HCT116 (cell line): ENCODE measurements at regions not wholly inside any gene's neighbourhood (a gene's known extent, or its start where the extent isn't known, plus 50 kb on each side); places are given as distances from the start of the nearest gene placed in this dataset.

Experiments used
- ATAC-seq: fragments of 200-7000 bp; cut with Tn5 transposase; 2 replicates; pipeline ENCODE4 v1.9.1; 2020; ENCODE audit warnings: mild to moderate bottlenecking, moderate library complexity
- BruUV-seq: library from RNA; stranded (reverse); fragments of 400-500 nt; replicated peaks from 2 replicates; lab custom pipeline; 2021; lab: Mats Ljungman, UMichigan
- CTCF ChIA-PET: fragments of 300-600 bp; sonication (Branson Sonifier 250); formaldehyde crosslinking; loops from one replicate; lab custom pipeline; 2021; ENCODE audit warnings: antibody characterized with exemption; lab: Charles Lee
- POLR2A ChIA-PET: fragments of 300-600, 350-600 bp; sonication (Branson Sonifier 250); formaldehyde crosslinking; loops from one replicate; lab custom pipeline; 2021; ENCODE audit warnings: antibody characterized with exemption; lab: Charles Lee
- RAD21 ChIA-PET, 2 experiments: fragments of 300-600 bp; sonication (Branson Sonifier 250); formaldehyde crosslinking; loops; one replicate each; lab custom pipeline; 2023; ENCODE audit warnings: low total read pairs in 2 of 2; ENCODE audit not compliant: uncharacterized antibody in 2 of 2, unreplicated experiment in 2 of 2, low non-redundant PET in 1 of 2; lab: Charles Lee
- DNase-seq: peaks from one replicate; pipeline ENCODE4 v3.0.0-alpha.2; 2010; ENCODE audit warnings: low read depth, low spot score
- H2AFZ ChIP-seq: fragments of 200-600 bp; shearing (Covaris generic), sonication (generic); 2 replicates; pipeline ENCODE4 v1.6.1; 2017; ENCODE audit warnings: low read depth, mixed run types, mixed read lengths, antibody characterized with exemption, low read length; ENCODE audit not compliant: poor library complexity, severe bottlenecking
- H3K27ac ChIP-seq: 2 replicates; pipeline ENCODE4 v1.5.1; 2012; ENCODE audit warnings: low read depth, low read length
- H3K27me3 ChIP-seq: fragments of 200-600 bp; sonication (generic); 2 replicates; pipeline ENCODE4 v1.6.1; 2016; ENCODE audit warnings: mixed run types, low read length, mixed read lengths; ENCODE audit not compliant: insufficient read depth
- H3K36me3 ChIP-seq, 2 experiments: fragments of 200-500 bp in 1 of 2; fragments of 200-600 bp in 1 of 2; sonication (Bioruptor generic) in 1 of 2; sonication (generic) in 1 of 2; 2 replicates each; pipeline versions ENCODE4 v1.5.1 to v1.6.1; 2014 to 2016; ENCODE audit warnings: low read length in 2 of 2, inconsistent platforms in 1 of 2, mixed read lengths in 1 of 2, mixed run types in 1 of 2; ENCODE audit not compliant: insufficient read depth in 2 of 2, control insufficient read depth in 1 of 2
- H3K4me1 ChIP-seq, 2 experiments: fragments of 200-600 bp in 1 of 2; sonication (generic) in 1 of 2; 2 replicates each; pipeline versions ENCODE4 v1.5.1 to v1.6.1; 2012 to 2017; ENCODE audit warnings: low read length in 2 of 2, inconsistent platforms in 1 of 2, mild to moderate bottlenecking in 1 of 2, mixed read lengths in 1 of 2, mixed run types in 1 of 2, moderate library complexity in 1 of 2; ENCODE audit not compliant: insufficient read depth in 2 of 2, control insufficient read depth in 1 of 2
- H3K4me2 ChIP-seq: fragments of 200-600 bp; sonication (generic); 2 replicates; pipeline ENCODE4 v1.6.1; 2017; ENCODE audit warnings: mixed run types, low read length, mixed read lengths
- H3K4me3 ChIP-seq, 2 experiments: fragments of 200-600 bp in 1 of 2; sonication (generic) in 1 of 2; replicated peaks in 1 of 2; 2 replicates each; pipeline ENCODE4 v1.5.1; 2011 to 2016; ENCODE audit warnings: low read length in 2 of 2, control low read depth in 1 of 2, low read depth in 1 of 2, mild to moderate bottlenecking in 1 of 2, mixed read lengths in 1 of 2, mixed run types in 1 of 2
- H3K79me2 ChIP-seq: fragments of 200-600 bp; sonication (generic); 2 replicates; pipeline ENCODE4 v1.6.1; 2017; ENCODE audit warnings: mild to moderate bottlenecking, mixed run types, low read length, moderate library complexity, mixed read lengths; ENCODE audit not compliant: insufficient read depth
- H3K9ac ChIP-seq: fragments of 200-600 bp; sonication (generic); 2 replicates; pipeline ENCODE4 v1.6.1; 2016; ENCODE audit warnings: low read length, mixed read lengths
- H3K9me2 ChIP-seq: fragments of 200-600 bp; sonication (generic), shearing (Covaris generic); 2 replicates; pipeline ENCODE4 v1.6.1; 2017; ENCODE audit warnings: mixed run types, mild to moderate bottlenecking, moderate library complexity; ENCODE audit not compliant: insufficient read depth
- H3K9me3 ChIP-seq, 2 experiments: fragments of 200-500 bp in 1 of 2; fragments of 200-600 bp in 1 of 2; sonication (Bioruptor generic) in 1 of 2; sonication (generic) in 1 of 2; 2 replicates each; pipeline ENCODE4 v1.6.1; 2014 to 2017; ENCODE audit warnings: low read length in 2 of 2, mixed read lengths in 2 of 2, inconsistent platforms in 1 of 2, low read depth in 1 of 2, mild to moderate bottlenecking in 1 of 2, mixed run types in 1 of 2, moderate library complexity in 1 of 2; ENCODE audit not compliant: control insufficient read depth in 1 of 2, insufficient read depth in 1 of 2
- H4K20me1 ChIP-seq: fragments of 200-600 bp; sonication (generic), shearing (Covaris generic); 2 replicates; pipeline ENCODE4 v1.6.1; 2017; ENCODE audit warnings: mixed run types, mild to moderate bottlenecking, moderate library complexity; ENCODE audit not compliant: insufficient read depth
- CBX3 ChIP-seq: IDR thresholded peaks from 2 replicates; pipeline ENCODE4 v1.6.1; 2012; ENCODE audit warnings: low read depth
- EGR1 ChIP-seq: IDR thresholded peaks from 2 replicates; pipeline ENCODE4 v1.6.1; 2012; ENCODE audit warnings: low read depth
- ELF1 ChIP-seq: IDR thresholded peaks from 2 replicates; pipeline ENCODE4 v1.6.1; 2012; ENCODE audit warnings: low read depth, borderline replicate concordance
- FOSL1 ChIP-seq: IDR thresholded peaks from 2 replicates; pipeline ENCODE4 v1.6.1; 2012; ENCODE audit warnings: low read depth
- JUND ChIP-seq: IDR thresholded peaks from 2 replicates; pipeline ENCODE4 v1.6.1; 2012
- POLR2A ChIP-seq: IDR thresholded peaks from 2 replicates; pipeline ENCODE4 v1.7.0; 2011; ENCODE audit warnings: borderline replicate concordance; ENCODE audit not compliant: insufficient read depth, insufficient read length; ENCODE audit errors: extremely low read depth
- RAD21 ChIP-seq: IDR thresholded peaks from 2 replicates; pipeline ENCODE4 v1.6.1; 2012; ENCODE audit warnings: low read depth, mild to moderate bottlenecking
- SIN3A ChIP-seq: IDR thresholded peaks from 2 replicates; pipeline ENCODE4 v1.6.1; 2012; ENCODE audit warnings: low read depth
- SP1 ChIP-seq: IDR thresholded peaks from 2 replicates; pipeline ENCODE4 v1.6.1; 2012; ENCODE audit warnings: low read depth
- SRF ChIP-seq: IDR thresholded peaks from 2 replicates; pipeline ENCODE4 v1.6.1; 2012; ENCODE audit warnings: low read depth
- TCF7L2 ChIP-seq: IDR thresholded peaks from 2 replicates; pipeline ENCODE4 v1.7.0; 2011; ENCODE audit warnings: borderline replicate concordance, inconsistent platforms; ENCODE audit not compliant: insufficient read depth, insufficient read length; ENCODE audit errors: extremely low read depth
- ZNF274 ChIP-seq: fragments of 200-500 bp; sonication (Bioruptor generic); IDR thresholded peaks from 2 replicates; pipeline ENCODE4 v1.6.1; 2014; ENCODE audit warnings: mild to moderate bottlenecking, low read depth, low read length, inconsistent platforms
- intact Hi-C: fragments of 100-400 bp; cut with micrococcal nuclease; formaldehyde crosslinking; loops from 2 replicates; pipeline ENCODE4 v1.10.0; 2022
- TF ChIP-seq, protein P1 (sequence below): IDR thresholded peaks from 2 replicates; pipeline ENCODE4 v1.6.1; 2012; ENCODE audit warnings: low read depth
- TF ChIP-seq, protein P2 (sequence below), 3 experiments: fragments of 200-600 bp in 1 of 3; sonication (generic) in 1 of 3; IDR thresholded peaks in 2 of 3; conservative IDR thresholded peaks in 1 of 3; 2 replicates each; pipeline ENCODE4 v1.5.1; 2012 to 2017; ENCODE audit warnings: low read depth in 2 of 3, low read length in 2 of 3, antibody characterized with exemption in 1 of 3, borderline replicate concordance in 1 of 3, control low read depth in 1 of 3, mild to moderate bottlenecking in 1 of 3, mixed read lengths in 1 of 3, mixed run types in 1 of 3, moderate library complexity in 1 of 3; ENCODE audit not compliant: insufficient read depth in 1 of 3
- TF ChIP-seq, protein P3 (sequence below): IDR thresholded peaks from 2 replicates; pipeline ENCODE4 v1.6.1; 2011; ENCODE audit warnings: mild to moderate bottlenecking, low read length, moderate library complexity; ENCODE audit not compliant: insufficient replicate concordance; ENCODE audit errors: extremely low read depth

DNA sequence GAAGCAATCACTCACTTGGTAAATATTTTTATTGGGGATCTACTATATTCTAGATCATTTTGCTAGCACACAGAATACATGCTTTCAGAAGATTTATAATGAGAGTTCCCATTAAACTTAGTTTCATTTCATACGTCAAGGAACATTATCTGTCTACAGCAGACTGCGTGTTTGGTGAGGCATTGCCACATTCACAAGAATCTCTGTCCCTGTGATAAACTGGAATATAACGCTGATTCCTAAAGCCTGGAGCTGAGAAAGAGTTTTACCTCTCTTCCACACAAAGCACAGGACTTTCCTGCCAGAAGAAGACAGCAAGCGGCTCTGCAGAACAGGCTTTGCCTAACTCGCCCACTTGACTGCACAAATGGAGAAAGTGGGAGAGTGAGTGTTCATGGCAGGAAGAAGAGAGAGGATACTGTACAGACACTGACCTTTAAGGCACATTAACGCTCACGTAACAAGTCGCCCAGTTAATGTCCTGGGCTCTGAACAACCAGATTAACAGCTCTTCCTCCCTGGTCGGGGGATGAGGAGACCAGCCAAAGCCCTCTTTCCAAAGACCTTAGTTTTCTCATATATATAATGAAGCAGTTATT lies 356.2 kb downstream of the GPD2 start (continued):
- TF ChIP-seq, protein P1, sequence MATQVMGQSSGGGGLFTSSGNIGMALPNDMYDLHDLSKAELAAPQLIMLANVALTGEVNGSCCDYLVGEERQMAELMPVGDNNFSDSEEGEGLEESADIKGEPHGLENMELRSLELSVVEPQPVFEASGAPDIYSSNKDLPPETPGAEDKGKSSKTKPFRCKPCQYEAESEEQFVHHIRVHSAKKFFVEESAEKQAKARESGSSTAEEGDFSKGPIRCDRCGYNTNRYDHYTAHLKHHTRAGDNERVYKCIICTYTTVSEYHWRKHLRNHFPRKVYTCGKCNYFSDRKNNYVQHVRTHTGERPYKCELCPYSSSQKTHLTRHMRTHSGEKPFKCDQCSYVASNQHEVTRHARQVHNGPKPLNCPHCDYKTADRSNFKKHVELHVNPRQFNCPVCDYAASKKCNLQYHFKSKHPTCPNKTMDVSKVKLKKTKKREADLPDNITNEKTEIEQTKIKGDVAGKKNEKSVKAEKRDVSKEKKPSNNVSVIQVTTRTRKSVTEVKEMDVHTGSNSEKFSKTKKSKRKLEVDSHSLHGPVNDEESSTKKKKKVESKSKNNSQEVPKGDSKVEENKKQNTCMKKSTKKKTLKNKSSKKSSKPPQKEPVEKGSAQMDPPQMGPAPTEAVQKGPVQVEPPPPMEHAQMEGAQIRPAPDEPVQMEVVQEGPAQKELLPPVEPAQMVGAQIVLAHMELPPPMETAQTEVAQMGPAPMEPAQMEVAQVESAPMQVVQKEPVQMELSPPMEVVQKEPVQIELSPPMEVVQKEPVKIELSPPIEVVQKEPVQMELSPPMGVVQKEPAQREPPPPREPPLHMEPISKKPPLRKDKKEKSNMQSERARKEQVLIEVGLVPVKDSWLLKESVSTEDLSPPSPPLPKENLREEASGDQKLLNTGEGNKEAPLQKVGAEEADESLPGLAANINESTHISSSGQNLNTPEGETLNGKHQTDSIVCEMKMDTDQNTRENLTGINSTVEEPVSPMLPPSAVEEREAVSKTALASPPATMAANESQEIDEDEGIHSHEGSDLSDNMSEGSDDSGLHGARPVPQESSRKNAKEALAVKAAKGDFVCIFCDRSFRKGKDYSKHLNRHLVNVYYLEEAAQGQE, result no peak
- TF ChIP-seq SRF, result no peak
- no peak for TF ChIP-seq CBX3
- no peak for TF ChIP-seq FOSL1
- TF ChIP-seq, protein P2, sequence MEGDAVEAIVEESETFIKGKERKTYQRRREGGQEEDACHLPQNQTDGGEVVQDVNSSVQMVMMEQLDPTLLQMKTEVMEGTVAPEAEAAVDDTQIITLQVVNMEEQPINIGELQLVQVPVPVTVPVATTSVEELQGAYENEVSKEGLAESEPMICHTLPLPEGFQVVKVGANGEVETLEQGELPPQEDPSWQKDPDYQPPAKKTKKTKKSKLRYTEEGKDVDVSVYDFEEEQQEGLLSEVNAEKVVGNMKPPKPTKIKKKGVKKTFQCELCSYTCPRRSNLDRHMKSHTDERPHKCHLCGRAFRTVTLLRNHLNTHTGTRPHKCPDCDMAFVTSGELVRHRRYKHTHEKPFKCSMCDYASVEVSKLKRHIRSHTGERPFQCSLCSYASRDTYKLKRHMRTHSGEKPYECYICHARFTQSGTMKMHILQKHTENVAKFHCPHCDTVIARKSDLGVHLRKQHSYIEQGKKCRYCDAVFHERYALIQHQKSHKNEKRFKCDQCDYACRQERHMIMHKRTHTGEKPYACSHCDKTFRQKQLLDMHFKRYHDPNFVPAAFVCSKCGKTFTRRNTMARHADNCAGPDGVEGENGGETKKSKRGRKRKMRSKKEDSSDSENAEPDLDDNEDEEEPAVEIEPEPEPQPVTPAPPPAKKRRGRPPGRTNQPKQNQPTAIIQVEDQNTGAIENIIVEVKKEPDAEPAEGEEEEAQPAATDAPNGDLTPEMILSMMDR (IDR thresholded peaks at IDR 0.05 in 2 of 3, conservative IDR thresholded peaks at IDR 0.05 in 1 of 3; ENCODE audit: borderline replicate concordance in 1 of 3, insufficient read depth in 1 of 3, low read depth in 2 of 3, low read length in 2 of 3), result no peak

DNA sequence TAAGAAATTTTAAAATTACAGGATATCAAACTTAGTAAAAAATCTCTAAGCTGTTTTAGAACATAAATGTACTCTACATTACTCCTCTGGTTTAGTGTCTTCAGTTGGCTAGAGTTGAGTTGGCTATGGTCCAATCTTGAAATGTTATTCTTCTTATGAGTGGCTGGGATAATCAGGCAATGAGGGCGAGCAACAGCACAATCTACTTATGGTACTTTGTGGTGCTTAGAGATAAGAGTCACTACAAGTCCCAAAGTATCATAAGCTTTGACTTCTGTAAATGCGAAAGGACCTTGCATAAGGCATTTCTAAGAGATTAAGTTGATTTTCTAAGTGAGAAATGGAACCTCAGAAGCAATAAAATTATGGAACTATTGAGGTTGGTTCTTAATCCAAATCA lies 361.7 kb downstream of the GPD2 start:
- no peaks in the 10 kb centered on the region for H4K20me1 ChIP-seq
- no peak overlapping the region for H3K9ac ChIP-seq
- H3K4me3 ChIP-seq, result no peak overlapping the region
- intact Hi-C loops, result no loop called here
- BruUV-seq, result no TSS peak
- no peaks in the 10 kb centered on the region for H3K79me2 ChIP-seq
- CTCF ChIA-PET, result no interaction called here
- H3K27ac ChIP-seq, result no peak overlapping the region
- H3K4me2 ChIP-seq, result no peak overlapping the region
- DNase-seq, result no peak
- no peaks in the 10 kb centered on the region for H3K27me3 ChIP-seq
- no peaks in the 10 kb centered on the region for H3K9me2 ChIP-seq
- H2AFZ ChIP-seq, result no peak overlapping the region
- POLR2A ChIA-PET, result no interaction called here
- RAD21 ChIA-PET, result no interaction called here
- H3K9me3 ChIP-seq, result no peaks in the 10 kb centered on the region
- no peak for ATAC-seq
- H3K36me3 ChIP-seq, result no peaks in the 10 kb centered on the region
- no peaks in the 10 kb centered on the region for H3K4me1 ChIP-seq
- TF ChIP-seq SRF (no peak), ZNF274 (no peak), SIN3A (no peak), EGR1 (no peak), POLR2A (no peak), CBX3 (no peak), TCF7L2 (no peak), RAD21 (no peak), JUND (no peak), ELF1 (no peak), SP1 (no peak)
- TF ChIP-seq, protein P3, sequence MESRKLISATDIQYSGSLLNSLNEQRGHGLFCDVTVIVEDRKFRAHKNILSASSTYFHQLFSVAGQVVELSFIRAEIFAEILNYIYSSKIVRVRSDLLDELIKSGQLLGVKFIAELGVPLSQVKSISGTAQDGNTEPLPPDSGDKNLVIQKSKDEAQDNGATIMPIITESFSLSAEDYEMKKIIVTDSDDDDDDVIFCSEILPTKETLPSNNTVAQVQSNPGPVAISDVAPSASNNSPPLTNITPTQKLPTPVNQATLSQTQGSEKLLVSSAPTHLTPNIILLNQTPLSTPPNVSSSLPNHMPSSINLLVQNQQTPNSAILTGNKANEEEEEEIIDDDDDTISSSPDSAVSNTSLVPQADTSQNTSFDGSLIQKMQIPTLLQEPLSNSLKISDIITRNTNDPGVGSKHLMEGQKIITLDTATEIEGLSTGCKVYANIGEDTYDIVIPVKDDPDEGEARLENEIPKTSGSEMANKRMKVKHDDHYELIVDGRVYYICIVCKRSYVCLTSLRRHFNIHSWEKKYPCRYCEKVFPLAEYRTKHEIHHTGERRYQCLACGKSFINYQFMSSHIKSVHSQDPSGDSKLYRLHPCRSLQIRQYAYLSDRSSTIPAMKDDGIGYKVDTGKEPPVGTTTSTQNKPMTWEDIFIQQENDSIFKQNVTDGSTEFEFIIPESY, result no peak
- TF ChIP-seq, protein P2 (IDR thresholded peaks at IDR 0.05 in 2 of 3, conservative IDR thresholded peaks at IDR 0.05 in 1 of 3; ENCODE audit: borderline replicate concordance in 1 of 3, insufficient read depth in 1 of 3, low read depth in 2 of 3, low read length in 2 of 3), result no peak
